Nephron progenitor cell (in vitro differentiated cells): ENCODE measurements at regions not wholly inside any gene's neighbourhood (a gene's known extent, or its start where the extent isn't known, plus 50 kb on each side); places are given as distances from the start of the nearest gene placed in this dataset.

Experiments
- DNase-seq: peaks from one replicate; pipeline ENCODE4 v3.0.0; 2021
- H3K27ac Mint-ChIP-seq: 2 replicates; pipeline ENCODE4 v1.8.0; 2021; ENCODE audit warnings: mild to moderate bottlenecking, moderate library complexity, mixed read lengths
- H3K27me3 Mint-ChIP-seq: 2 replicates; pipeline ENCODE4 v1.8.0; 2021; ENCODE audit warnings: mild to moderate bottlenecking, low read depth, mixed read lengths; ENCODE audit not compliant: poor library complexity
- H3K36me3 Mint-ChIP-seq: 2 replicates; pipeline ENCODE4 v1.8.0; 2021; ENCODE audit warnings: low read depth, mixed read lengths
- H3K4me1 Mint-ChIP-seq: 2 replicates; pipeline ENCODE4 v1.8.0; 2021; ENCODE audit warnings: mixed read lengths
- H3K4me3 Mint-ChIP-seq: 2 replicates; pipeline ENCODE4 v1.8.0; 2021; ENCODE audit warnings: mild to moderate bottlenecking, moderate library complexity, mixed read lengths
- H3K9me3 Mint-ChIP-seq: 2 replicates; pipeline ENCODE4 v1.8.0; 2021; ENCODE audit warnings: mild to moderate bottlenecking, moderate library complexity, mixed read lengths
- CTCF ChIP-seq: fragments of 200-600 bp; sonication (generic); IDR thresholded peaks from 2 replicates; pipeline ENCODE4 v1.5.0; 2021; ENCODE audit warnings: antibody characterized with exemption

- Mint-ChIP-seq H3K27ac (no peak overlapping the region), H3K9me3 (peaks cover 11% of the 10 kb centered on the region), H3K4me1 (peaks cover 54% of the 10 kb centered on the region), H3K36me3 (no peaks in the 10 kb centered on the region), H3K4me3 (no peak overlapping the region), H3K27me3 (peaks cover 3% of the 10 kb centered on the region)
- no peak for TF ChIP-seq CTCF
- DNase-seq, result no peak
Observed at GRCh38 chr13:81142306-81142999, 801.5 kb upstream of the SPRY2 start.

- no peak for DNase-seq
Observed at GRCh38 chr13:81140675-81141074, 799.7 kb upstream of the SPRY2 start.

GRCh38 chr13:81139987-81140386 lies 799.1 kb upstream of the SPRY2 start:
- H3K36me3 Mint-ChIP-seq, result no peaks in the 10 kb centered on the region
- H3K27ac Mint-ChIP-seq, result no peak overlapping the region
- no peak for DNase-seq
- H3K9me3 Mint-ChIP-seq, result no peaks in the 10 kb centered on the region
- peaks cover 3% of the 10 kb centered on the region for H3K27me3 Mint-ChIP-seq
- TF ChIP-seq CTCF, result no peak
- no peak overlapping the region for H3K4me3 Mint-ChIP-seq
- H3K4me1 Mint-ChIP-seq, result peaks cover 54% of the 10 kb centered on the region

More at GRCh38 chr13:81140675-81141074, 799.7 kb upstream of the SPRY2 start:
- Mint-ChIP-seq H3K4me3 (no peak overlapping the region), H3K9me3 (no peaks in the 10 kb centered on the region), H3K27ac (no peak overlapping the region), H3K36me3 (no peaks in the 10 kb centered on the region), H3K4me1 (peaks cover 54% of the 10 kb centered on the region), H3K27me3 (peaks cover 3% of the 10 kb centered on the region)
- TF ChIP-seq CTCF, result no peak

- Mint-ChIP-seq H3K9me3 (no peaks in the 10 kb centered on the region), H3K4me1 (peaks cover 51% of the 10 kb centered on the region), H3K4me3 (no peak overlapping the region), H3K27ac (peak overlapping the region; percentile 79), H3K36me3 (no peaks in the 10 kb centered on the region), H3K27me3 (peaks cover 3% of the 10 kb centered on the region)
- no peak for TF ChIP-seq CTCF
- no peak for DNase-seq
Observed at GRCh38 chr13:81138353-81138980, 797.5 kb upstream of the SPRY2 start.

GRCh38 chr13:81133066-81133465 lies 792.1 kb upstream of the SPRY2 start:
- peaks cover 33% of the 10 kb centered on the region for H3K9me3 Mint-ChIP-seq
- H3K27ac Mint-ChIP-seq, result no peak overlapping the region
- no peak overlapping the region for H3K4me3 Mint-ChIP-seq
- H3K4me1 Mint-ChIP-seq, result peaks cover 6% of the 10 kb centered on the region
- H3K36me3 Mint-ChIP-seq, result peaks cover 14% of the 10 kb centered on the region
- DNase-seq, result no peak
- H3K27me3 Mint-ChIP-seq, result peaks cover under 1% of the 10 kb centered on the region
- no peak for TF ChIP-seq CTCF

GRCh38 chr13:81117416-81117815 lies 776.5 kb upstream of the SPRY2 start:
- Mint-ChIP-seq H3K27ac (no peak overlapping the region), H3K9me3 (no peaks in the 10 kb centered on the region), H3K36me3 (no peaks in the 10 kb centered on the region), H3K27me3 (no peaks in the 10 kb centered on the region), H3K4me3 (no peak overlapping the region), H3K4me1 (no peaks in the 10 kb centered on the region)
- DNase-seq, result no peak
- TF ChIP-seq CTCF, result no peak
